WTC11 (cell line): ENCODE measurements at regions not wholly inside any gene's neighbourhood (a gene's known extent, or its start where the extent isn't known, plus 50 kb on each side); places are given as distances from the start of the nearest gene placed in this dataset.

ENCODE experiments used
- ATAC-seq: fragments of 200-7000 bp; cut with Tn5 transposase; 2 replicates; pipeline ENCODE4 v1.10.0; 2021; ENCODE audit warnings: mild to moderate bottlenecking, moderate library complexity
- CTCF ChIA-PET: fragments of 300-600 bp; sonication (Branson Sonifier 250); formaldehyde crosslinking; loops from one replicate; lab custom pipeline; 2021; ENCODE audit warnings: antibody characterized with exemption; lab: Charles Lee
- POLR2A ChIA-PET: fragments of 350-600 bp; sonication (Branson Sonifier 250); formaldehyde crosslinking; loops from one replicate; lab custom pipeline; 2021; ENCODE audit warnings: antibody characterized with exemption; lab: Charles Lee
- DNase-seq: peaks from one replicate; pipeline ENCODE4 v3.0.0; 2021; ENCODE audit warnings: low spot score
- H3K27ac Mint-ChIP-seq: 2 replicates; pipeline ENCODE4 v1.8.0; 2021; ENCODE audit warnings: mixed read lengths
- H3K27me3 Mint-ChIP-seq: 2 replicates; pipeline ENCODE4 v1.8.0; 2021; ENCODE audit warnings: low read depth, mild to moderate bottlenecking, moderate library complexity, mixed read lengths
- H3K36me3 Mint-ChIP-seq: 2 replicates; pipeline ENCODE4 v1.8.0; 2021; ENCODE audit warnings: mixed read lengths
- H3K4me1 Mint-ChIP-seq: 2 replicates; pipeline ENCODE4 v1.8.0; 2022; ENCODE audit warnings: mixed read lengths
- H3K4me3 Mint-ChIP-seq: 2 replicates; pipeline ENCODE4 v1.8.0; 2021; ENCODE audit warnings: mild to moderate bottlenecking, moderate library complexity, mixed read lengths
- H3K9me3 Mint-ChIP-seq: 2 replicates; pipeline ENCODE4 v1.8.0; 2021; ENCODE audit warnings: mixed read lengths
- FOXP1 ChIP-seq: sonication (generic); formaldehyde crosslinking; IDR thresholded peaks from 2 replicates; pipeline ENCODE4 v1.8.0; 2022; ENCODE audit warnings: missing genetic modification reagents, mild to moderate bottlenecking, moderate library complexity, borderline replicate concordance
- GABPB1 ChIP-seq: sonication (generic); formaldehyde crosslinking; IDR thresholded peaks from 2 replicates; pipeline ENCODE4 v1.8.1; 2023; ENCODE audit warnings: mild to moderate bottlenecking, missing genetic modification reagents
- MXD4 ChIP-seq: fragments of 250-450 bp; sonication (Bioruptor Pico); IDR thresholded peaks from 2 replicates; pipeline ENCODE4 v1.8.0; 2021; ENCODE audit warnings: mild to moderate bottlenecking, moderate library complexity, borderline replicate concordance
- MYBL2 ChIP-seq: sonication (generic); formaldehyde crosslinking; IDR thresholded peaks from 2 replicates; pipeline ENCODE4 v1.8.1; 2023; ENCODE audit warnings: mild to moderate bottlenecking, moderate library complexity, missing genetic modification reagents
- NR2C2 ChIP-seq: sonication (generic); formaldehyde crosslinking; IDR thresholded peaks from 2 replicates; pipeline ENCODE4 v1.8.0; 2022; ENCODE audit warnings: mild to moderate bottlenecking, missing genetic modification reagents
- OVOL2 ChIP-seq: fragments of 250-450 bp; sonication (Bioruptor Pico); IDR thresholded peaks from 2 replicates; pipeline ENCODE4 v1.9.0; 2021; ENCODE audit warnings: mild to moderate bottlenecking, borderline replicate concordance
- SMAD4 ChIP-seq: sonication (generic); formaldehyde crosslinking; IDR thresholded peaks from 2 replicates; pipeline ENCODE4 v1.8.0; 2022; ENCODE audit warnings: mild to moderate bottlenecking, missing genetic modification reagents
- TF ChIP-seq, protein P1 (sequence below): sonication (generic); formaldehyde crosslinking; IDR thresholded peaks from 2 replicates; pipeline ENCODE4 v1.8.1; 2023; ENCODE audit warnings: mild to moderate bottlenecking, missing genetic modification reagents, borderline replicate concordance
- TF ChIP-seq, protein P2 (sequence below): sonication (generic); formaldehyde crosslinking; conservative IDR thresholded peaks from 2 replicates; pipeline ENCODE4 v1.8.1; 2022; ENCODE audit warnings: mild to moderate bottlenecking, missing genetic modification reagents
- TF ChIP-seq, protein P3 (sequence below): fragments of 250-450 bp; sonication (Bioruptor Pico); IDR thresholded peaks from 2 replicates; pipeline ENCODE4 v1.8.0; 2021; ENCODE audit warnings: mild to moderate bottlenecking
- TF ChIP-seq, protein P4 (sequence below): fragments of 200-600 bp; IDR thresholded peaks from 2 replicates; pipeline ENCODE4 v1.8.0; 2022; ENCODE audit warnings: antibody characterized with exemption
- TF ChIP-seq, protein P5 (sequence below): sonication (generic); formaldehyde crosslinking; IDR thresholded peaks from 2 replicates; pipeline ENCODE4 v1.8.1; 2023; ENCODE audit warnings: mild to moderate bottlenecking, missing genetic modification reagents
- TF ChIP-seq, protein P6 (sequence below): sonication (generic); formaldehyde crosslinking; IDR thresholded peaks from 2 replicates; pipeline ENCODE4 v1.8.0; 2023; ENCODE audit warnings: missing genetic modification reagents, mild to moderate bottlenecking, borderline replicate concordance
- TF ChIP-seq, protein P7 (sequence below): sonication (generic); formaldehyde crosslinking; IDR thresholded peaks from 2 replicates; pipeline ENCODE4 v1.8.1; 2023; ENCODE audit warnings: mild to moderate bottlenecking, missing genetic modification reagents
- TF ChIP-seq, protein P8 (sequence below): sonication (generic); formaldehyde crosslinking; IDR thresholded peaks from 2 replicates; pipeline ENCODE4 v1.8.1; 2022; ENCODE audit warnings: low read depth, mild to moderate bottlenecking, moderate library complexity, missing genetic modification reagents, borderline replicate concordance

DNA sequence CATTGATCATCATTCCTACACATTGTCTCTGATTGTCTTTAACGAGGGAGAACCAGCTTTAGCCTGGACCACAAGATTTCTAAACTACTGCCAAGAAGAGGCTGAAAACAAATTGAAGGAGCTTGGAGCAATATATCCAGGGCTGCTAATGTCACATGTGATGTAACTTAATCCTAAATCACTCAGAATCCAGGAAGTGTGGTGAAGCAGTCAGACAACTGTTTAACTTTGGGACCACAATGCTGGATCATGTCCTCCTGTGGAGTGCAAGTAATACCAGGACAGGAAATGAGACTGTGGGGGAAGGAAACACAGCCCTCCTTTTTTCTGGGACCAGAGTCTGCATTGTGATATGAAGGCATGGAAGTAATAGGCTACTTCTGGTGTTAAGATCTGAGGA is 430.2 kb downstream of the KCTD12 start (continued):
- TF ChIP-seq OVOL2, result no peak
- no peak for TF ChIP-seq FOXP1
- TF ChIP-seq, protein P1, sequence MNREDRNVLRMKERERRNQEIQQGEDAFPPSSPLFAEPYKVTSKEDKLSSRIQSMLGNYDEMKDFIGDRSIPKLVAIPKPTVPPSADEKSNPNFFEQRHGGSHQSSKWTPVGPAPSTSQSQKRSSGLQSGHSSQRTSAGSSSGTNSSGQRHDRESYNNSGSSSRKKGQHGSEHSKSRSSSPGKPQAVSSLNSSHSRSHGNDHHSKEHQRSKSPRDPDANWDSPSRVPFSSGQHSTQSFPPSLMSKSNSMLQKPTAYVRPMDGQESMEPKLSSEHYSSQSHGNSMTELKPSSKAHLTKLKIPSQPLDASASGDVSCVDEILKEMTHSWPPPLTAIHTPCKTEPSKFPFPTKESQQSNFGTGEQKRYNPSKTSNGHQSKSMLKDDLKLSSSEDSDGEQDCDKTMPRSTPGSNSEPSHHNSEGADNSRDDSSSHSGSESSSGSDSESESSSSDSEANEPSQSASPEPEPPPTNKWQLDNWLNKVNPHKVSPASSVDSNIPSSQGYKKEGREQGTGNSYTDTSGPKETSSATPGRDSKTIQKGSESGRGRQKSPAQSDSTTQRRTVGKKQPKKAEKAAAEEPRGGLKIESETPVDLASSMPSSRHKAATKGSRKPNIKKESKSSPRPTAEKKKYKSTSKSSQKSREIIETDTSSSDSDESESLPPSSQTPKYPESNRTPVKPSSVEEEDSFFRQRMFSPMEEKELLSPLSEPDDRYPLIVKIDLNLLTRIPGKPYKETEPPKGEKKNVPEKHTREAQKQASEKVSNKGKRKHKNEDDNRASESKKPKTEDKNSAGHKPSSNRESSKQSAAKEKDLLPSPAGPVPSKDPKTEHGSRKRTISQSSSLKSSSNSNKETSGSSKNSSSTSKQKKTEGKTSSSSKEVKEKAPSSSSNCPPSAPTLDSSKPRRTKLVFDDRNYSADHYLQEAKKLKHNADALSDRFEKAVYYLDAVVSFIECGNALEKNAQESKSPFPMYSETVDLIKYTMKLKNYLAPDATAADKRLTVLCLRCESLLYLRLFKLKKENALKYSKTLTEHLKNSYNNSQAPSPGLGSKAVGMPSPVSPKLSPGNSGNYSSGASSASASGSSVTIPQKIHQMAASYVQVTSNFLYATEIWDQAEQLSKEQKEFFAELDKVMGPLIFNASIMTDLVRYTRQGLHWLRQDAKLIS (CRISPR knock-in tag), result no peak
- TF ChIP-seq, protein P2, sequence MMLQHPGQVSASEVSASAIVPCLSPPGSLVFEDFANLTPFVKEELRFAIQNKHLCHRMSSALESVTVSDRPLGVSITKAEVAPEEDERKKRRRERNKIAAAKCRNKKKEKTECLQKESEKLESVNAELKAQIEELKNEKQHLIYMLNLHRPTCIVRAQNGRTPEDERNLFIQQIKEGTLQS (CRISPR knock-in tag), result no peak

DNA sequence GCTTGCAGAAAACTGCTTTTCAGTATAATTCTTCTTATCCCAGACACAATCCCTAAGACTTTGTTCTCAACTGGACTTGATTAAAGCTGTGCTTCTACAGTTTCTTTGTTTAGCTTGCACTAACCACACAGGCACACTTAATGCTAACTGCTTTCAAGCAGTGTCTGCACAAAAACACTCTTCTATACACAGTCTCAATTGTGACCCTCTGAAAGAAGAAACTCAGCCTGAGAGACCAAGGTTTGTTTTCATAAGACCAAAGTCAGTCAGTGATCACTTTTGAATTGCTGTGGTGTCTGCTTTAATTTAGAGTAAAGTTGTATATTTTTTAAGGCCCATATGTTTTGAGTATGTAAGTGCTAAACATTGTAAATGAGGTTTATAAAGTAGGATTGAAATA is 431.2 kb downstream of the KCTD12 start:
- Mint-ChIP-seq H3K9me3 (peaks cover 38% of the 10 kb centered on the region), H3K4me1 (no peaks in the 10 kb centered on the region; the same call in 1 of the 2 replicates), H3K36me3 (peaks cover 18% of the 10 kb centered on the region), H3K27me3 (no peaks in the 10 kb centered on the region), H3K4me3 (no peak overlapping the region), H3K27ac (no peak overlapping the region)
- no peak for DNase-seq
- TF ChIP-seq, protein P3, sequence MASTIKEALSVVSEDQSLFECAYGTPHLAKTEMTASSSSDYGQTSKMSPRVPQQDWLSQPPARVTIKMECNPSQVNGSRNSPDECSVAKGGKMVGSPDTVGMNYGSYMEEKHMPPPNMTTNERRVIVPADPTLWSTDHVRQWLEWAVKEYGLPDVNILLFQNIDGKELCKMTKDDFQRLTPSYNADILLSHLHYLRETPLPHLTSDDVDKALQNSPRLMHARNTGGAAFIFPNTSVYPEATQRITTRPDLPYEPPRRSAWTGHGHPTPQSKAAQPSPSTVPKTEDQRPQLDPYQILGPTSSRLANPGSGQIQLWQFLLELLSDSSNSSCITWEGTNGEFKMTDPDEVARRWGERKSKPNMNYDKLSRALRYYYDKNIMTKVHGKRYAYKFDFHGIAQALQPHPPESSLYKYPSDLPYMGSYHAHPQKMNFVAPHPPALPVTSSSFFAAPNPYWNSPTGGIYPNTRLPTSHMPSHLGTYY (CRISPR knock-in tag), result no peak
- TF ChIP-seq NR2C2 (CRISPR knock-in tag) (no peak), SMAD4 (no peak), MYBL2 (CRISPR knock-in tag) (no peak), GABPB1 (CRISPR knock-in tag) (no peak), MXD4 (CRISPR knock-in tag) (no peak)
- TF ChIP-seq, protein P2 (CRISPR knock-in tag), result no peak
- TF ChIP-seq, protein P4, sequence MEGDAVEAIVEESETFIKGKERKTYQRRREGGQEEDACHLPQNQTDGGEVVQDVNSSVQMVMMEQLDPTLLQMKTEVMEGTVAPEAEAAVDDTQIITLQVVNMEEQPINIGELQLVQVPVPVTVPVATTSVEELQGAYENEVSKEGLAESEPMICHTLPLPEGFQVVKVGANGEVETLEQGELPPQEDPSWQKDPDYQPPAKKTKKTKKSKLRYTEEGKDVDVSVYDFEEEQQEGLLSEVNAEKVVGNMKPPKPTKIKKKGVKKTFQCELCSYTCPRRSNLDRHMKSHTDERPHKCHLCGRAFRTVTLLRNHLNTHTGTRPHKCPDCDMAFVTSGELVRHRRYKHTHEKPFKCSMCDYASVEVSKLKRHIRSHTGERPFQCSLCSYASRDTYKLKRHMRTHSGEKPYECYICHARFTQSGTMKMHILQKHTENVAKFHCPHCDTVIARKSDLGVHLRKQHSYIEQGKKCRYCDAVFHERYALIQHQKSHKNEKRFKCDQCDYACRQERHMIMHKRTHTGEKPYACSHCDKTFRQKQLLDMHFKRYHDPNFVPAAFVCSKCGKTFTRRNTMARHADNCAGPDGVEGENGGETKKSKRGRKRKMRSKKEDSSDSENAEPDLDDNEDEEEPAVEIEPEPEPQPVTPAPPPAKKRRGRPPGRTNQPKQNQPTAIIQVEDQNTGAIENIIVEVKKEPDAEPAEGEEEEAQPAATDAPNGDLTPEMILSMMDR, result no peak
- TF ChIP-seq, protein P5, sequence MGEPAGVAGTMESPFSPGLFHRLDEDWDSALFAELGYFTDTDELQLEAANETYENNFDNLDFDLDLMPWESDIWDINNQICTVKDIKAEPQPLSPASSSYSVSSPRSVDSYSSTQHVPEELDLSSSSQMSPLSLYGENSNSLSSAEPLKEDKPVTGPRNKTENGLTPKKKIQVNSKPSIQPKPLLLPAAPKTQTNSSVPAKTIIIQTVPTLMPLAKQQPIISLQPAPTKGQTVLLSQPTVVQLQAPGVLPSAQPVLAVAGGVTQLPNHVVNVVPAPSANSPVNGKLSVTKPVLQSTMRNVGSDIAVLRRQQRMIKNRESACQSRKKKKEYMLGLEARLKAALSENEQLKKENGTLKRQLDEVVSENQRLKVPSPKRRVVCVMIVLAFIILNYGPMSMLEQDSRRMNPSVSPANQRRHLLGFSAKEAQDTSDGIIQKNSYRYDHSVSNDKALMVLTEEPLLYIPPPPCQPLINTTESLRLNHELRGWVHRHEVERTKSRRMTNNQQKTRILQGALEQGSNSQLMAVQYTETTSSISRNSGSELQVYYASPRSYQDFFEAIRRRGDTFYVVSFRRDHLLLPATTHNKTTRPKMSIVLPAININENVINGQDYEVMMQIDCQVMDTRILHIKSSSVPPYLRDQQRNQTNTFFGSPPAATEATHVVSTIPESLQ (CRISPR knock-in tag), result no peak
- TF ChIP-seq, protein P6, sequence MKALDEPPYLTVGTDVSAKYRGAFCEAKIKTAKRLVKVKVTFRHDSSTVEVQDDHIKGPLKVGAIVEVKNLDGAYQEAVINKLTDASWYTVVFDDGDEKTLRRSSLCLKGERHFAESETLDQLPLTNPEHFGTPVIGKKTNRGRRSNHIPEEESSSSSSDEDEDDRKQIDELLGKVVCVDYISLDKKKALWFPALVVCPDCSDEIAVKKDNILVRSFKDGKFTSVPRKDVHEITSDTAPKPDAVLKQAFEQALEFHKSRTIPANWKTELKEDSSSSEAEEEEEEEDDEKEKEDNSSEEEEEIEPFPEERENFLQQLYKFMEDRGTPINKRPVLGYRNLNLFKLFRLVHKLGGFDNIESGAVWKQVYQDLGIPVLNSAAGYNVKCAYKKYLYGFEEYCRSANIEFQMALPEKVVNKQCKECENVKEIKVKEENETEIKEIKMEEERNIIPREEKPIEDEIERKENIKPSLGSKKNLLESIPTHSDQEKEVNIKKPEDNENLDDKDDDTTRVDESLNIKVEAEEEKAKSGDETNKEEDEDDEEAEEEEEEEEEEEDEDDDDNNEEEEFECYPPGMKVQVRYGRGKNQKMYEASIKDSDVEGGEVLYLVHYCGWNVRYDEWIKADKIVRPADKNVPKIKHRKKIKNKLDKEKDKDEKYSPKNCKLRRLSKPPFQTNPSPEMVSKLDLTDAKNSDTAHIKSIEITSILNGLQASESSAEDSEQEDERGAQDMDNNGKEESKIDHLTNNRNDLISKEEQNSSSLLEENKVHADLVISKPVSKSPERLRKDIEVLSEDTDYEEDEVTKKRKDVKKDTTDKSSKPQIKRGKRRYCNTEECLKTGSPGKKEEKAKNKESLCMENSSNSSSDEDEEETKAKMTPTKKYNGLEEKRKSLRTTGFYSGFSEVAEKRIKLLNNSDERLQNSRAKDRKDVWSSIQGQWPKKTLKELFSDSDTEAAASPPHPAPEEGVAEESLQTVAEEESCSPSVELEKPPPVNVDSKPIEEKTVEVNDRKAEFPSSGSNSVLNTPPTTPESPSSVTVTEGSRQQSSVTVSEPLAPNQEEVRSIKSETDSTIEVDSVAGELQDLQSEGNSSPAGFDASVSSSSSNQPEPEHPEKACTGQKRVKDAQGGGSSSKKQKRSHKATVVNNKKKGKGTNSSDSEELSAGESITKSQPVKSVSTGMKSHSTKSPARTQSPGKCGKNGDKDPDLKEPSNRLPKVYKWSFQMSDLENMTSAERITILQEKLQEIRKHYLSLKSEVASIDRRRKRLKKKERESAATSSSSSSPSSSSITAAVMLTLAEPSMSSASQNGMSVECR, result no peak
- TF ChIP-seq, protein P7, sequence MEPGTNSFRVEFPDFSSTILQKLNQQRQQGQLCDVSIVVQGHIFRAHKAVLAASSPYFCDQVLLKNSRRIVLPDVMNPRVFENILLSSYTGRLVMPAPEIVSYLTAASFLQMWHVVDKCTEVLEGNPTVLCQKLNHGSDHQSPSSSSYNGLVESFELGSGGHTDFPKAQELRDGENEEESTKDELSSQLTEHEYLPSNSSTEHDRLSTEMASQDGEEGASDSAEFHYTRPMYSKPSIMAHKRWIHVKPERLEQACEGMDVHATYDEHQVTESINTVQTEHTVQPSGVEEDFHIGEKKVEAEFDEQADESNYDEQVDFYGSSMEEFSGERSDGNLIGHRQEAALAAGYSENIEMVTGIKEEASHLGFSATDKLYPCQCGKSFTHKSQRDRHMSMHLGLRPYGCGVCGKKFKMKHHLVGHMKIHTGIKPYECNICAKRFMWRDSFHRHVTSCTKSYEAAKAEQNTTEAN (CRISPR knock-in tag), result no peak
- TF ChIP-seq, protein P8, sequence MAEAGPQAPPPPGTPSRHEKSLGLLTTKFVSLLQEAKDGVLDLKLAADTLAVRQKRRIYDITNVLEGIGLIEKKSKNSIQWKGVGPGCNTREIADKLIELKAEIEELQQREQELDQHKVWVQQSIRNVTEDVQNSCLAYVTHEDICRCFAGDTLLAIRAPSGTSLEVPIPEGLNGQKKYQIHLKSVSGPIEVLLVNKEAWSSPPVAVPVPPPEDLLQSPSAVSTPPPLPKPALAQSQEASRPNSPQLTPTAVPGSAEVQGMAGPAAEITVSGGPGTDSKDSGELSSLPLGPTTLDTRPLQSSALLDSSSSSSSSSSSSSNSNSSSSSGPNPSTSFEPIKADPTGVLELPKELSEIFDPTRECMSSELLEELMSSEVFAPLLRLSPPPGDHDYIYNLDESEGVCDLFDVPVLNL (CRISPR knock-in tag), result no peak
- ChIA-PET POLR2A (no interaction called here), CTCF (no interaction called here)
- no peak for ATAC-seq
